Dedifferentiated amniotic fluid mesenchymal stem cell (primary cell): ENCODE measurements at regions not wholly inside any gene's neighbourhood (a gene's known extent, or its start where the extent isn't known, plus 50 kb on each side); places are given as distances from the start of the nearest gene placed in this dataset.
A peak's percentile ranks its signal among the peaks of the same experiment; 100 is the strongest.

Experiments
- DNase-seq: peaks from one replicate; pipeline ENCODE4 v3.0.0-alpha.2; 2016; ENCODE audit errors: extremely low spot score

DNA sequence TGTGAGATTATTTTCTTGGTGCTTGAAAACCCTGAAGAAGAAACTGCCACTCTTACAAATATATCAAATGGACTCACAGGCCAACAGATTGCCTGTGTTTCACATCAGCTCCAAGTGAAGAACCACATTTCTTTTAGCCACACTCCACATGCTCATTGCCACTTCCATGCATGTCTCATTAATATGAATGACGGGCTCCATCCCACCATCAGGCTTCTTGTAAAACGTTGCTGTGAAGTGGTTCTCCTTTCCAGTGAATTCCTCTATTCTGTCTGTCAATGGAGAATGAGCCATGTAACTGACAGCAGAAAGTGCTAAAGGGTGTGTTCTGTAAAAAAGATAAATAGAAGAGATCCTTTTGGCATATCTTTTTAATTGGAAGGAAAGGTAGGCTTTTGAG is 188.2 kb upstream of the RMST start:
- DNase-seq: no peak

DNA sequence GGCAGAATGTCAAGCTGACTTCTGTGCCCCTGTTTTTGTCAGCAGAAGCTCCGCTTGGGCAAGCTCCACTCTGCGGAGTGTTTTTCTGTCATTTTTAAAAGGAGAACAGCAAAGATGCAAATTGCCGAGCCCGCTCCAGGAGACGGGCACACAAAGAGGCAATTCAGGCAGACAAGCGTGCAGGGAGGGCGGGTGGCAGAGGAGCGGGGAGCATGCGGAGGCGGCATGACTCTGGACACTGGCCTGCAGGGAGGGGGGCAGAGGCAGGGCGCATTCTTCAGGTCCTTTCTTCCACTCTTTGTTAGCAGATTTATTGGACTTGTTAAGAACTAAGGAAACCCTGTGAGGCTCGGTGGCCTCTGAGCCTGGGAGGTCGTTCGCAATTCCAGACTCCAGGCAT is 187.3 kb upstream of the RMST start:
- DNase-seq: no peak

DNA sequence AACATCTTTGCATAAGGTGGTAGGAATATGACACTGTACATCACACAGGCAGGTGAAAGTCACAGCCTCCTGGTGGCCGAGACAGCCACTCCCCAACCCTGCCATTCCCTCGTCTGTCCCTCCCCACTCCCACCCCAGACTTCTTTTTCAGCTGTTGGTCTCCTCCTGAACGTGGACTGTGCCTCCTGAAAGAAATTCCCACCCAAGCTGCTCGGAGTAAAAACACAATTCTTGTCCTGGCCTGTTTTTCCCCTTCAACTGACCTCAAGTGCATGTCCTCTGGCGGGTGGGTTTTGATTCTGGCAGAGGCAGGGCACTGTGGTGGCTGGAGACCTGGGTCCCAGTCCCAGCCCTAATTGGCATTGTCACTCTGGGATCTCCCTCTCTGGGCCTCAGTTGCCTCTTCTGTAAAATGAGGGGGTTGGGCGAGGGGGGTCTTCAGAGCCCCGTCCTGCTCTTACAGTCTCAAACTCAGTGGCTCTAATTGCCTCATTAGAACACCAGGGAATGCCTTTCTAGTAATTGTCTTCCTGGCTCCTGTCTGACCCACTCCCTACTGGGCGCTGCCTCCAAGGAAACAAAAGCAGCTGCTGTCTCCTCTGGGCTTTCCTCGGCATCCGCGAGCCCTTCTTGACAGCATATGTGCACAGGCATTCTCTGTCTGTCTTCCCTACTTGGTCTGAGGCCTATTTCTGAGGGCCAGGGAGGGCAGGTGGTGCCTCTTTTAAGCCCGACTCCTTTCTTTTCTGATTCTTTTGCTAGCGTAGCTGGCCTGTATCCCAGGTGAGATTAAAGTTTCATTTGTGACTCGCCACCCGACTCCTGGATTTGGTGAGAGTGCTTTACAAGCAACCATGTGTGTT is 186.6 kb upstream of the RMST start:
- no peak for DNase-seq

DNA sequence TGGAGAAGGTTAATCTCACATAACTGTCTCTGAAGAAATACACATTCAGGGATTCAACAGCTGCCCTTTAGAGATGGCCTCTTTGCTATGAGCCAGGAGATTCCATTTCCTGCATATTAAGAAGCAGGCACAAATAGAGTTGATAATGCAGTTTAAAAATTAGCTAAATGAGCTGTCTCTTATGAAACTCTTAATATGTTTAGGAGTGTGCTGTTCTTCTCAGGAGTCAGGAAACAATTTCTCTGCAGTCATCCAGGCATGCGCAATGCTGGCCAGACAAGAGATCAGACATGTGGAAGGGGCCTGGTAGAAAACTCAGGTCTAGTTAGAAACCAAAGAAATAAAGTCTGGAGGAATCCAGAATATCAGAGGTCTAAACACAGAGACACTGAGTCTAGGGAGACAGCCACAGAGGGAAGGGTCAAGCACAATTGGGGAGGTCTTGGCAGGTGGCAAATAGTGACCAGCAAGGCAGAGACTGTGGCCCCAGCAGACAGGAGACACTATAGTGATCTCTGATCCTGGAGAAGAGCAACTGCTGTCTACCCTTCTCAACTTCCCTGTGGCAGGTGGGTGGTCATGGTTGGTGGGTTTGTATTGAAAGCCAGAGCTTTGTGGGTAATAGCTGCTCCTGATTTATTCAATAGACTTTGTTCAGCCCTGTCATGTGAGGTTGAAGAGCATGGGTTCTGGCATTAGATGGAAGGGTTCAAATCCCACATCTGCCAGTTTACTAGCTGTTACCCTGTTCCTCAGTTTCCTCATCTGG is 185.8 kb upstream of the RMST start:
- no peak for DNase-seq

DNA sequence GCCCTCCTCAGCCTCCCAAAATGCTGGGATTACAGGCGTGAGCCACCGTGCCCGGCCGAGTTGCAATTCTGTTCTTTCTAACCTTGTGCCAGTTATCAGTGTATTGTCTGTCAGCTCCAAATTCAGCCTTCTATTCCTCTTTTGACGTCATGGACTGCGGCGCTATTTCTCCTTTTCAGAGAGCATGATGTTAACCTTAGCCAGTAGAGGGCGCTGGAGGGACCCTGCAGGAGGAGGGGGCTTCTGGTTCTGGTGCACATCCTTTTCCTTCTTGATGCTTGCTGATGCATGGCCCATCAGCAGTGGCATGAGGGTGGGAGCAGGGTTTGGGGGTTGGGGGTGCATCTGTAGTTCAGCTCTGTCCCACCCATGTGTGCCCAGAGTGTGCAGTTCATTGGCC is 179.3 kb upstream of the RMST start:
- DNase-seq: no peak

DNA sequence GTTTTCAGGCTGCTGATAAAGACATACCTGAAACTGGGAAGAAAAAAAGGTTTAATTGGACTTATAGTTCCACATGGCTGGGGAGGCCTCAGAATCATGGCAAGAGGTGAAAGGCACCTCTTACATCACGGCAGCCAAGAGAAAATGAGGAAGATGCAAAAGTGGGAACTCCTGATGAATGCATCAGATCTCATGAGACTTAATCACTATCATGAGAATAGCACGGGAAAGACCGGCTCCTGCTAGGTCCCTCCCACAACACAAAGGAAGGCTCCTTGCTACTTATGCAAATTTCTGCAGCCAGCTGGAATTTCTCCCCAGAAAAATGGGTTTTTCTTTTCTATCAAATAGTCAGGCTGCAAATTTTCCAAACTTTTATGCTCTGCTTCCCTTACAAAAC is 174.1 kb upstream of the RMST start:
- no peak for DNase-seq

DNA sequence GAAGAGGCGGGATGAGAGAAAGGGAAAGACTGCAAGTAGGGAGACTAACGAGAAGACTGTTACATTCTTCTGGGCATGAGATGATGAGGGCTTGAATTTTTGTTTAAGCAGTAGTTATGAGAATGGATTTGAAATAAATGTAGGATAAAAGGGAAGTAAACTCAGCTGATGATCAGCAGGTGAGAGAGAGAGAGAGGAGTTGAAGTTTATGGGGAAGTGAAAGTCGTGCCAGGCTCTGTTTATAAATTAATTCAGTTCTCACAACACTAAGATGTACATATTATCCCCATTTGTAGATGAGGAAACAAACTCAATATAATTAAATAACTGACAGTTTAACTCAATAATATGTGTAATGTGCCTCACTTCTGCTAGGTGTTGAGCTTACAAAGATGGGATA is 170.0 kb upstream of the RMST start:
- DNase-seq: no peak

DNA sequence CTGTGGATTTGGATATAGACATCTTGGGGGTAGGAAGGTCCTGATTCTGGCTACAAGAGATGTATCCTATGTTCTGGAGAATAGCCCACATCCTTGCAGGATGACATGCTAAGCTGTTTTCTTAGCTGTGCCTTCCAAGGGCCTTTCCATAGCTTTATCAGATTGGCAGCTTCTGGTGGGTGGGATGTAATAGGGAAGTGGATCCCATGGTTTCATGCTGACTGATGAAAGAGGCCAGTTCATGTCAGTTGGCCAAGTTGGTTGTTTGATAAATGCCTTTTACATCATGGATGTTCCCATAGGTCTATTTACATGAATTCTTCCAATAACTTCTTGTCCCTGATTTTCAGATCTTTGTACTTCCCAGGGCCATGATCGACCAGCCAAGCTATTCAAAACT is 169.1 kb upstream of the RMST start:
- no peak for DNase-seq

DNA sequence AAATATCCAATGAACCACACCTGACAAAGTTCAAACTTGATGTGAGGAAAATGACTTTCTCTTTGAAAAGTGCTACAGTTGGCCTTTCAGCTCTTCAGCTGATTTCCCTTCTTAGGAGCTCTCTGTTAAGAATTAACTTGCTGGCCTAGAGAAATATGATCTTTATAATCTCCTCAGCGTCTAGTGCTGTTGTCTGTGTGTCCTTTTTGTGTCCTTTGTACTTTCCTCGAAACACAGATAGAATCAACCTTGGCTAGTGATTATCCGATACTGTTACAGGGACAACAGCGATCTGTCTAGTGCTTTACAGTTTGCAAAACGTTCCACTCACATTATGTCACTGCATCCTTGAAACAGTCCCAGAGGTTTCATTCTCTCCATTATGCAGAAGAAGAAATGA is 162.8 kb upstream of the RMST start:
- DNase-seq: no peak

DNA sequence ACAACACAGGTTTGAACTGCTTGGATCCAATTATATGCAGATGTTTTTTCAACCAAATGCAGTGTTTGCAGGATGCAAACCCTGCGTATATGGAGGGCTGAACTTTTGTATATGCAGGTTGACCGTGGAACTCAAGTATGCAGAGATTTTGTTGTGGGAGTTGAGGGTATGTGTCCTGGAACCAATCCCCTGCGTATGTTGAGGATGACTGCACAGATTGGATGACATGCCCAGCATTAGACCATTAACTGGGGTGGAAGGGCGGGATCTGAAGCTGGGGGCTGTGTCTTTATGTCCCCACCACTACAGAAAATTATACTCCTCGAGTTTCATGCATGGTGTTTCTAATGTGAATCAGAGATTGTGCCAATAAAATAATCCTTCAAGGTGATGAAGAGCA is 162.2 kb upstream of the RMST start:
- DNase-seq: no peak

DNA sequence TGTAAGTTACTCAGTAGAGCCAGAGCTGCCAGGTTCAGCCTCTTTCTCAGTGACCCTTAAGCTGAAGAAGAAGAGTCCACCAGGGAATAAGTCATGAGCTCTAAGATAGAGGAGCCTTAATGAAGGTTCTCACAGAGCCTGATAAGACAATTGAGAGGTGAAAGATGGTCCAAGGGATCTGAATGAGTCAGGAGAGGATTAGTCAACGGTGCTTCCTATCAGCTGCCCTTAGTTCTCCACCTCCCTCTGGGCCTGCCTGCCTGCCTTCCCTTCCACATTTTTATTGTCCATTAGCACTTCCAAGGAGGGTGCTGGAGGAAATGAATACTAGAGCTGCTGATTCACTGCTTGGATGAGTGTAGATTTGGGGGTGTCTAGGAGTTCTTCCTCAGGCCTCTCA is 161.7 kb upstream of the RMST start:
- no peak for DNase-seq

DNA sequence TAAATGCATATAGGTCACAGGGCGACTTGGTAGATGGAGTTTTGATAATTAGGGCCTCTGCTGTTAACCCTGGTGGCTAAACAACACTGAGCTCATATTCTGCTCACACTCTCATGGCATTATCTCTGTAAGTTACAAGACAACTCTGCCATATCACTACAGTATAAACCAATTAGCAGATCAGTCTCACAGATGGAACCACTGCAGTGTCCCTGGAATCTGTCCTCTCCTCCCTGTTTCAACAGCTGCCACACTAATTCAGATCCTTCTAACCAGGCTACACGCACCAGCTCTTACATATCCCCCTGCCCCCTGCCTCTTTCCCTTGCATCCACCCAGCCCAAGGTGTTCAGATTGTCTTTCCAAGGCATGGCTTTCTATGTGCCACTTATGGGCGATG is 161.0 kb upstream of the RMST start:
- DNase-seq: no peak

DNA sequence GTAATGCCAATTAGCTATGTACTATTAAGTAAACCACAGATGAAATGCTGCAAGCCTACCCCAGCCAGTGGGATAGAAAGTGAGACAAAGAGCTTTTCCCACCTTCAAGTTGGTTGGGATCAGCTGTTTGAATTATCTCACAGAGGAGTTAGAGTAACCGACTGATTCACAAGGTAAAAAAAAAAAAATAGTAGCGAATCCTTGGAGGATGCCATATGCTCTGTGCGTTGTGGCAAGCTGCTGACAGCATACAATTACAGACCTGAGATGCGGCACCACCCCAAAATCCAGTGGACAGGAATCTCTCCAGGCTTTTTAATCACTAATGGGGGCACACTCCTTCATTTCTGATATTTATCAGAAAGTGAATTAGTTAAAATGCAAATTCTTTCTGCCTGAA is 157.0 kb upstream of the RMST start:
- no peak for DNase-seq

DNA sequence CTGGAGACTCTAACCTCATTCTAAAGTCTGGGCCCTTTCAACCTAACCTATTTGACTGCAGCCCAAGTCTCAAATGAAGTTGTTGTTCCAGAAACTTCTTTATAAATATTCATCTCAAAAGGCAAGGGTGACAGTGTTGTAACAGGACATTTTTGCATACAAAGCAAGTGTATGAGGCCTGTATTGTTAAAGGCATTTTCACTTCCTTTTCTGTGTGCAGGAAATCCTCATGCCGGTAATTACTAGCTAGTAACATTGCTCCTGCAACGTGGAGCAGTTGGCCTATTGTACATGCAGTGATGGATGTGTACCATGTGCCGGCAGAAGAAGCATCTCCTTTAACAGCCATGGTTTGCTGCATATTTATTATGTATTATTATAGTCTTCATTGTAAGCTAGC is 156.5 kb upstream of the RMST start:
- DNase-seq: no peak

DNA sequence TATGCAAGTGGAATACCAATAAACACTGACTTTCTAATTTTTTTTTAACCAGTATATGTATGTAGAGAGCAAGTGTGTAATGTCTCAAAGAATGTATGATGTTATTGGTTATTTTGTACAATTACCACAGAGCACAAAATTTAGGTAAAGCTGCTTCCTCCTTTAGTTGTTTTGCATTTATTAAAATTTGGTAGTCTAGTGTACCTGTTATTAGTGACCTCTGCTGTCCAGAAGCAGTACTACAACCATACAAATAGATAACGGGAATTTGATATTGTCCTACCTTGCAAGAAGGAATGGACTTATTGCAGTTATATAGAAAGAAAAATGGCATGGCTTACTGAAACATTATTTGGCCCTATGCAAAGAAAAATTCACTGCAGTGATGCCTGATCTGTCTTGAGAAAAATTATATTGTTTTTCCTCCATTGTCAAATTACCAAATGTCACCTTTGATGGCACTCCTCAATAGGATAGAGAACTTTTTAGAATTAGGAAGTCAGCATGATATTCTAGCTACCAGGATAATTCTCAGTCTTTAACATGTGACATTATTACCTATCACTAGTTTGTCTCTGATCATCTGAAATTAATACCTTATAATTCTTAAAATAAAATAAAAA is 153.9 kb upstream of the RMST start:
- DNase-seq: peak; percentile 63

DNA sequence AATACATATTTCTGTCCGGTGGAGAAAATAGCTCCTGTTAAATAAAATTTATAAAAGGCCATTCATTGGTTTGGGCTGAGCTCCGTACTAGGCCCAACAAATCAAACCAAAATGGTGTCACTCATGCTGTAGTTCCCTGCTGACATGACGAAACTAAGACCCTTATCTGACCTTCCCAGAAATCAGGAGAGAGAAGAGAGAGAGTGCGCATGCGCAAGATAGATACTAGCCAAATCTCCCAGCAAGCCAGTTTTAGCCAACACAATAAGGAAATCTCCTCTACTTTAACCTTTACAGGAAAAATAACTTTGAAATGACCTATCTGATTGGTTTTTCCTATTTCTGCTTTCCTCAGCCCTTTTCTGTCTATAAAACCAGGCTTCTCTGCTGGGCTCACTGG is 152.7 kb upstream of the RMST start:
- DNase-seq: no peak

DNA sequence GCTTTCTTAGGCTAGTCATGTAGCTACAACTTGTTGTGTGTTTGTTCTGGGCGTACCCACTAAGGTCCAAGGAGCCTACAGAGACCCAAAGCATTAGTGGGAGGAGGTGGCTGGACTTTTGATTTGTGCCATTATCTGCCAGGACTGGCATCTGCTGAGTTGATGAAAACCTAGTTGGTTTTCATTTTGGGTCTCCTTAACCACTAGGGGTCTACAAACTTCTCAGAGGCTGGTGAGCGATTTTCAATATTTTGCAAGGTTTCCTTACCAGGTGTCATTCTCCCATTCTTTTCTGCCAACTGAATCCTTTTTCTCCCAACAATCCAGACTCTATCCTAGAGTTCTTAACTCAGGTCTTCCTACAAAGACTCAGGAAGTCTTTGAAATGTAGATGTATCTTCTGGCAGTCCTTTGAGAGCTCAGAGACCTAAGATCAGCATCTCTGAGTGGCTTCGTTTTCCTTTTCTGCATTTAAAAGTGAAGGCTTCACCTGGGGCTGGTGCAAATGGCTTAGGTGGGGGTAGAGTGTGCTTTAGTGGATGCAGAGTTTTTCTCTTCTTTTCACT is 150.0 kb upstream of the RMST start:
- no peak for DNase-seq

DNA sequence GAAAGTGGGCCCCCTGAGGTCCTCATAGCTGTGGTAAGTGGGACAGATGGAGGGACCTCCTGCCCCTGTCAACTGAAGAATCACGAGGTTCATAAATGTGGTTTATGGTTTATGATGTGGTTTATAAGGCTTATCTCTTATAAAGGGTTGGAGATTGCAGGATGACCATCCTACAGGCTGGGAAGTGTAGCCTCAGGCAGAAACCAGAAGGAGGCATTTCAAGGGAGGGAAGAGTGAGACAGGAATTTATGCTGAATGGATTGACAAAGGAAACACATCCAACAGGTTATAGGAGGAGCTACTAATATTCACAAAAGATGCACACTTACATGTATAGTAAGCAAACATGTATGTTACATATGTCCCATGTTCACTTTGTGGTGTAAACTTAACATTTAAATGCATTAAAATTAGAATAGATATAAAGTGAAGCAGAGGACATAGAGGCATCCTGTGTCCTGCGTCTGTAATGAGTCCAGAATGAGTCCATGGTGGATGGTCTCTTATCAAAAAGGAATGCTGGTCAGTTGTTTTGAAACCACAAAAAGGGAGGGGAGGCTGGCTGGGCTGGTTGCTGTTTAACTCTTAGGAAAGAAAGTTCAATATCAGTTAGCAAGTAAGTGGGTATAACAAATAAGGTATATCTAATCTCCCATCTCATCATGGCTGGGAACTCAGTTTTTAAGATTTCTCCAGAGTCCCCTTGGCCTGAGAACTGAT is 149.0 kb upstream of the RMST start:
- no peak for DNase-seq

DNA sequence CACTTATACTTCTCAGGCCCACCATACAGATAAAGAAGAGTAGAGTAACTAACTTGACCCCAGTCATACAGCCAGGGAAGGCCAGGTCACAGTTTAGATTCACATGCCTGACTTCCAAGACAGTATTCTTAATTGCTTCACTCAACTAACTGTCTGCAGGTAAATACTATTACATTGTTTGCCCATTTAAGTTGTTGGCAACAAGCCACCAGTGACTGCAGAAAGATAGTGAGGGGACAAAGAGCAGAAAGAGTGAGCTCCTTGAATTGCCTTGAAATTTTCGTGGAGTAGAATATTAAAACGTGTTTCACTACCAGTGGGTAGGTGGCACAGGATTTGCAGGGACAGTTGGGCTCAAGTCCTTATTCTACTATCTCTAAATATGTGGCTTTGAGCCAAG is 146.3 kb upstream of the RMST start:
- no peak for DNase-seq

DNA sequence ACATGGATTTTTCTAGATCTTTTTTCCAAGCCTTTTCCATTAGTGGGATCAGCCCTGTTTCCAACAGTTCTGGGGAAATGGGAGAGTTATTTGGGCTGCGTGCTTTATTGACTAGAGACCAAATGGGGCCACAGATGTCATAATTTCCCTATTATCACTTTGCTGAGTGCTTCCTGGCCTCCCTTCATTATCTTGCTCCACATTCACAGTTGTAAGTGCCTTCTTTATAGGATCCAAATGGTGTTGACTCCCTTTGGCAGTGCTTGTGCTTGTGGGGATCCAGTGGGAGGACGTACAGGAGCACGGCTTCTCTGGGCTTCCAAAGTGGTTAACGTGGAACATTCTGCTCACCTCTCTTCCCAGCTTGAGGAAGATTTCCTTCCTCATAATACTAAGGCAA is 141.0 kb upstream of the RMST start:
- DNase-seq: no peak

DNA sequence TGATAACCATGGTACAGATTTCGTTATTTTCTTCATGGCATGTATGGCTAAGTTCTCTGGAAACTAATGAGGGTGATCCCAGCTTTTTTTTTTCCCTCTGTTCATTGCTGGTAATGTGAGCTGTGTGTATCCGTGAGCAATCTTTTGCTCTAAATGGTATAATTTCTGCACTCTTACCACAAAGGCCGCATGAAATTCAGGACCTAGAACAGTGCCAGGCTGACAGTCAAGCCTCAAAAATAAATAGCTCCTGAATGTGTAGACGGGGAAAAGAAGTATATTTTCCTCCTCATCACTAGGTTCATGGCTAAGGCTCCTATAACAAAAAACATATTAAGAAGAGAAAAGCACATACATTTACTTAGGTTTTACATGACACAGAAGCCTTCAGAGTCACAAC is 140.2 kb upstream of the RMST start:
- DNase-seq: no peak

DNA sequence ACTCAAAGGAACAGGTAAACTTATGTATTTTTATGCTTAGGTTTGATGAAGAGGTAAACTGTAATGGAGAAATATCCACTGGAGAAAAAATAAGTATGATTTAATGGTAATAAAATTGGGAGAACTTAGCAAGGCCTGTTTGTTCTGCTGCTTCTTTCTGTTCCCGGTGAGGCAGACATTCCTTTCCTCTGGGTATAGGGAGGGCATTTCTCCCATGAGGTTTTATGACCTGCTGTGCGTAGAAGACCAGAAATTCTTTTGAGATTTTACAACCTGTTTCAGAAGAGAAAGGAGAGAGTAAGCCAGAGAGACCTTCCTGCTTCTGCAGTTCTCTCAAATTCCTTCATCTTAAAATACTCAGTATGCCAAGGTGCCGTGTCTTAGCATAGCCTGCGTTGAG is 139.4 kb upstream of the RMST start:
- no peak for DNase-seq
